ENCODE measurements at regions not wholly inside any gene's neighbourhood (a gene's known extent, or its start where the extent isn't known, plus 50 kb on each side); places are given as distances from the start of the nearest gene placed in this dataset.

- Histone ChIP-seq H3K9me3 (ENCODE audit: control insufficient read depth, low read length) (peaks cover 4% of the 10 kb centered on the region), H3K4me2 (ENCODE audit: low read length, poor library complexity, severe bottlenecking) (no peak overlapping the region), H3K23ac (ENCODE audit: low read length in 2 of 2) (no peak overlapping the region), H4K91ac (ENCODE audit: low read length) (no peak overlapping the region), H3K27me3 (ENCODE audit: control insufficient read depth in 1 of 2, insufficient read depth in 1 of 2, low read length in 2 of 2) (peaks cover under 1 to 11% of the 10 kb centered on the region in 2 experiments), H3K4me3 (ENCODE audit: insufficient read depth in 1 of 2, low read depth in 1 of 2, low read length in 2 of 2) (no peak overlapping the region), H2AFZ (ENCODE audit: low read depth, low read length) (no peak overlapping the region), H3K9ac (ENCODE audit: low read length) (no peak overlapping the region), H3K18ac (ENCODE audit: low read depth in 1 of 2, low read length in 2 of 2) (no peak overlapping the region), H2BK120ac (ENCODE audit: low read depth, low read length) (no peak overlapping the region), H3K36me3 (ENCODE audit: control insufficient read depth in 1 of 2, insufficient read depth in 2 of 2, low read depth in 1 of 2, low read length in 2 of 2) (no peaks in the 10 kb centered on the region), H3K14ac (ENCODE audit: low read length in 2 of 2) (no peak overlapping the region), H3K4me1 (ENCODE audit: control insufficient read depth, insufficient read depth, low read depth, low read length) (peaks cover 9% of the 10 kb centered on the region), H2BK15ac (ENCODE audit: low read depth, poor library complexity, severe bottlenecking) (no peak overlapping the region), H4K8ac (ENCODE audit: low read length) (no peak overlapping the region), H2BK5ac (ENCODE audit: low read depth, low read length, poor library complexity, severe bottlenecking) (no peak overlapping the region), H2BK12ac (ENCODE audit: low read length in 2 of 2) (no peak overlapping the region), H3K27ac (ENCODE audit: low read length, poor library complexity, severe bottlenecking) (no peak overlapping the region), H3K4ac (ENCODE audit: low read depth in 1 of 2, low read length in 2 of 2) (no peak overlapping the region), H3K79me1 (replicated peaks; ENCODE audit: low read length, poor library complexity, severe bottlenecking) (no peaks in the 10 kb centered on the region), H2AK5ac (ENCODE audit: low read length, severe bottlenecking) (no peak overlapping the region)
- 7% methylated on average over 4 of the region's 4 CpGs for WGBS
- DNase-seq = peak; percentile 60
Measured at GRCh38 chr1:209202830-209203532, 380.5 kb upstream of the CAMK1G start.

DNA sequence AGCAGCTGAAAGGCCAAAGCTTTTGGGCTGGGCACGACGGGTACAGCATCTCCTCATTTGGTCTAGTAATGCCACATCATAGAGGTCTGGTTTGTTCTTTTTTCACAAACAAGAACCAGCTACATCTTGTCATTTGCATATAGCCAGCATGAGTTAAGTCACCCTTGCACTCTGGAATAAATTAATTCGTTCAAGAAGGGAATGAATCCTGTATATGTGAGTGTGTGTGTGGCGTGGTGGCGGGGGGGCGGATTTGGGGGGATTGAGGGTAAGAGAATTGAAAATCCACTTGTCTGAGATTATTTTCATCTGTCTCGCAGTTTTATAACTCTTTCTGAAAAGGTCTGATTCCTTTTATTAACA, 380.0 kb upstream of the CAMK1G start:
- Histone ChIP-seq H3K36me3 (ENCODE audit: control insufficient read depth in 1 of 2, insufficient read depth in 2 of 2, low read depth in 1 of 2, low read length in 2 of 2) (no peaks in the 10 kb centered on the region), H3K23ac (ENCODE audit: low read length in 2 of 2) (no peak overlapping the region), H3K79me1 (replicated peaks; ENCODE audit: low read length, poor library complexity, severe bottlenecking) (no peaks in the 10 kb centered on the region), H2AFZ (ENCODE audit: low read depth, low read length) (no peak overlapping the region), H2AK5ac (ENCODE audit: low read length, severe bottlenecking) (no peak overlapping the region), H3K14ac (ENCODE audit: low read length in 2 of 2) (no peak overlapping the region), H2BK120ac (ENCODE audit: low read depth, low read length) (no peak overlapping the region), H2BK15ac (ENCODE audit: low read depth, poor library complexity, severe bottlenecking) (no peak overlapping the region), H3K27ac (ENCODE audit: low read length, poor library complexity, severe bottlenecking) (no peak overlapping the region), H3K4me2 (ENCODE audit: low read length, poor library complexity, severe bottlenecking) (no peak overlapping the region), H3K27me3 (ENCODE audit: control insufficient read depth in 1 of 2, insufficient read depth in 1 of 2, low read length in 2 of 2) (peaks cover 5 to 15% of the 10 kb centered on the region in 2 experiments), H3K4me1 (ENCODE audit: control insufficient read depth, insufficient read depth, low read depth, low read length) (peaks cover 12% of the 10 kb centered on the region), H3K9me3 (ENCODE audit: control insufficient read depth, low read length) (no peaks in the 10 kb centered on the region), H3K18ac (ENCODE audit: low read depth in 1 of 2, low read length in 2 of 2) (no peak overlapping the region), H4K8ac (ENCODE audit: low read length) (no peak overlapping the region), H3K4ac (ENCODE audit: low read depth in 1 of 2, low read length in 2 of 2) (no peak overlapping the region), H2BK12ac (ENCODE audit: low read length in 2 of 2) (no peak overlapping the region), H4K91ac (ENCODE audit: low read length) (no peak overlapping the region), H3K9ac (ENCODE audit: low read length) (no peak overlapping the region), H3K4me3 (ENCODE audit: insufficient read depth in 1 of 2, low read depth in 1 of 2, low read length in 2 of 2) (no peak overlapping the region), H2BK5ac (ENCODE audit: low read depth, low read length, poor library complexity, severe bottlenecking) (no peak overlapping the region)
- no peak for DNase-seq
- WGBS = 85% methylated on average over 6 of the region's 7 CpGs

- Histone ChIP-seq H3K14ac (ENCODE audit: low read length in 2 of 2) (no peak overlapping the region), H3K79me1 (replicated peaks; ENCODE audit: low read length, poor library complexity, severe bottlenecking) (no peaks in the 10 kb centered on the region), H3K4ac (ENCODE audit: low read depth in 1 of 2, low read length in 2 of 2) (no peak overlapping the region), H4K91ac (ENCODE audit: low read length) (no peak overlapping the region), H3K9ac (ENCODE audit: low read length) (no peak overlapping the region), H3K4me2 (ENCODE audit: low read length, poor library complexity, severe bottlenecking) (no peak overlapping the region), H3K4me3 (ENCODE audit: insufficient read depth in 1 of 2, low read depth in 1 of 2, low read length in 2 of 2) (no peak overlapping the region), H2BK120ac (ENCODE audit: low read depth, low read length) (no peak overlapping the region), H3K36me3 (ENCODE audit: control insufficient read depth in 1 of 2, insufficient read depth in 2 of 2, low read depth in 1 of 2, low read length in 2 of 2) (no peaks in the 10 kb centered on the region), H2BK15ac (ENCODE audit: low read depth, poor library complexity, severe bottlenecking) (no peak overlapping the region), H3K4me1 (ENCODE audit: control insufficient read depth, insufficient read depth, low read depth, low read length) (peaks cover 10% of the 10 kb centered on the region), H2AFZ (ENCODE audit: low read depth, low read length) (no peak overlapping the region), H3K27me3 (ENCODE audit: control insufficient read depth in 1 of 2, insufficient read depth in 1 of 2, low read length in 2 of 2) (peaks cover 18 to 21% of the 10 kb centered on the region in 2 experiments), H2AK5ac (ENCODE audit: low read length, severe bottlenecking) (no peak overlapping the region), H3K27ac (ENCODE audit: low read length, poor library complexity, severe bottlenecking) (no peak overlapping the region), H4K8ac (ENCODE audit: low read length) (no peak overlapping the region), H3K18ac (ENCODE audit: low read depth in 1 of 2, low read length in 2 of 2) (no peak overlapping the region), H3K9me3 (ENCODE audit: control insufficient read depth, low read length) (no peaks in the 10 kb centered on the region), H3K23ac (ENCODE audit: low read length in 2 of 2) (no peak overlapping the region), H2BK12ac (ENCODE audit: low read length in 2 of 2) (no peak overlapping the region), H2BK5ac (ENCODE audit: low read depth, low read length, poor library complexity, severe bottlenecking) (no peak overlapping the region)
- no peak for DNase-seq
- WGBS = 72% methylated on average over 4 of the region's 4 CpGs
Measured at GRCh38 chr1:209205039-209205438, 378.5 kb upstream of the CAMK1G start.

DNA sequence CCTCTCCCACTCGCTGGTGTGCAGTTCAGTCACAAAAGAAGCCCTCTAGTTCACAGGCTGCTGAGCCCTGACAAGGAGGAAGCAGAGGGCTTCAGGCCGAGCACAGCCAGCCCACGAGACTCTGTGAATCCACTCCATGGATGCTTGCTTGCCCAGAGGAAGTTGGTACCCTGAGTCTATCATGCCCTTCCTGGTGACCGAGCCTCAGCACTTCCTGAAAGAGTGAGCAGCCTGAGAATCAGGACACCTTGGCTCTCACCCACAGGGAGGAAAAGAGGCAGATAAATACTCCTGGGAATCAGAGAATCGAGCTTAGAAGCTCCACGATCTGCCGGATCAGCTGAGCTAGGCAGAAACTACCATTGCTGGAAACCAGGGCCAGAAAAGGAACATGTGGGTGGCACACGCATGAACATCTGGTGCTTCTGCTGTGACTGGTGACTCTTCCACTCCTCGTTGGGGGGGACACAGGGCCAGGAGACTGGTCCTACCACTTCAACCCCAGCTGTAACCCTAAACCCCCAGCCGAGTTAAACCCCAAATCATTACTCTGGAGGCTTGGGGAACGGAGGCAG, 376.3 kb upstream of the CAMK1G start:
- H2BK12ac ChIP-seq (ENCODE audit: low read length in 2 of 2) = no peak overlapping the region
- H3K79me1 ChIP-seq (replicated peaks; ENCODE audit: low read length, poor library complexity, severe bottlenecking) = no peaks in the 10 kb centered on the region
- DNase-seq = no peak
- H3K4ac ChIP-seq (ENCODE audit: low read depth in 1 of 2, low read length in 2 of 2) = no peak overlapping the region
- no peak overlapping the region for H3K27ac ChIP-seq (ENCODE audit: low read length, poor library complexity, severe bottlenecking)
- H2BK120ac ChIP-seq (ENCODE audit: low read depth, low read length) = no peak overlapping the region
- no peak overlapping the region for H4K91ac ChIP-seq (ENCODE audit: low read length)
- H3K4me2 ChIP-seq (ENCODE audit: low read length, poor library complexity, severe bottlenecking) = peak overlapping the region; percentile 41
- H3K14ac ChIP-seq (ENCODE audit: low read length in 2 of 2) = no peak overlapping the region
- H3K18ac ChIP-seq (ENCODE audit: low read depth in 1 of 2, low read length in 2 of 2) = peak overlapping the region in 1 of 2 experiments; percentile 0
- H2BK5ac ChIP-seq (ENCODE audit: low read depth, low read length, poor library complexity, severe bottlenecking) = no peak overlapping the region
- no peak overlapping the region for H2BK15ac ChIP-seq (ENCODE audit: low read depth, poor library complexity, severe bottlenecking)
- WGBS = 77% methylated on average over 10 of the region's 11 CpGs
- peaks cover 34 to 36% of the 10 kb centered on the region in 2 experiments for H3K27me3 ChIP-seq (ENCODE audit: control insufficient read depth in 1 of 2, insufficient read depth in 1 of 2, low read length in 2 of 2)
- H2AFZ ChIP-seq (ENCODE audit: low read depth, low read length) = peak overlapping the region; percentile 64
- peak overlapping the region; percentile 79 for H3K9ac ChIP-seq (ENCODE audit: low read length)
- no peak overlapping the region for H4K8ac ChIP-seq (ENCODE audit: low read length)
- no peaks in the 10 kb centered on the region for H3K36me3 ChIP-seq (ENCODE audit: control insufficient read depth in 1 of 2, insufficient read depth in 2 of 2, low read depth in 1 of 2, low read length in 2 of 2)
- H3K23ac ChIP-seq (ENCODE audit: low read length in 2 of 2) = no peak overlapping the region
- no peak overlapping the region for H2AK5ac ChIP-seq (ENCODE audit: low read length, severe bottlenecking)
- H3K9me3 ChIP-seq (ENCODE audit: control insufficient read depth, low read length) = no peaks in the 10 kb centered on the region
- H3K4me3 ChIP-seq (ENCODE audit: insufficient read depth in 1 of 2, low read depth in 1 of 2, low read length in 2 of 2) = peak overlapping the region in 1 of 2 experiments; percentile 72
- H3K4me1 ChIP-seq (ENCODE audit: control insufficient read depth, insufficient read depth, low read depth, low read length) = peaks cover 10% of the 10 kb centered on the region

Measured in mesenchymal stem cell (in vitro differentiated cells and primary cell).